Mesothelial cell of epicardium (in vitro differentiated cells): ENCODE measurements at regions not wholly inside any gene's neighbourhood (a gene's known extent, or its start where the extent isn't known, plus 50 kb on each side); places are given as distances from the start of the nearest gene placed in this dataset.
"Not testable (repeated sequence)": the region's sequence is repeated elsewhere in the genome, so short reads cannot be mapped to it uniquely, and the experiment has no call there.

Experiments
- DNase-seq, 2 experiments: peaks; one replicate each; pipeline ENCODE4 v3.0.0; 2021; ENCODE audit warnings: low spot score in 2 of 2; ENCODE audit not compliant: unreplicated experiment in 2 of 2
- H3K27ac Mint-ChIP-seq: 2 replicates; pipeline ENCODE4 v1.8.0; 2021; ENCODE audit warnings: mixed read lengths
- H3K27me3 Mint-ChIP-seq: 2 replicates; pipeline ENCODE4 v1.8.0; 2021; ENCODE audit warnings: low read depth, mixed read lengths
- H3K36me3 Mint-ChIP-seq: 2 replicates; pipeline ENCODE4 v1.8.0; 2021; ENCODE audit warnings: mixed read lengths
- H3K4me1 Mint-ChIP-seq: 2 replicates; pipeline ENCODE4 v1.8.0; 2021; ENCODE audit warnings: mixed read lengths
- H3K4me3 Mint-ChIP-seq: 2 replicates; pipeline ENCODE4 v1.8.0; 2021; ENCODE audit warnings: mild to moderate bottlenecking, moderate library complexity, mixed read lengths
- H3K9me3 Mint-ChIP-seq: 2 replicates; pipeline ENCODE4 v1.8.0; 2021; ENCODE audit warnings: mixed read lengths
- CTCF ChIP-seq: fragments of 200-600 bp; sonication (generic); IDR thresholded peaks from one replicate; pipeline ENCODE4 v1.5.0; 2021; ENCODE audit warnings: antibody characterized with exemption; ENCODE audit not compliant: unreplicated experiment

DNA sequence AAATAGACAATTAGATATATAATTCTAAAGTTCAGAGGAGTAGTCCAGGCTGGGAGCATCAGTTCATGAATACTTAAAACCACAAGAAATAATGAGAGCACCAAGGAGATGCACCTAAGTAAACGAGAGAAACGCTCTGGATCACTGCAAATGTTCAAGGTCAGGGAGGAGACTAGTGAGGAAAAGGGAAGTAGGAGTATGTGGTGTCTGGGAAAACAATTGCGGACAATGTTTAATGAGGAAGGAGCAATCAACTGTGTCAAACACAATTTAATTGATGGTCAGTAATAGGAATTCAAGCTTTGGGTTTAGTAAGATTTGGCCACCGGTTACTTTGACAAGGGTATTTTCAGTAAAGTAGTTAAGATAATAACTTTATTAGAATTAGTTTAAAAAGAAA, 652.2 kb downstream of the DACH1 start:
- Mint-ChIP-seq H3K36me3 (no peaks in the 10 kb centered on the region), H3K4me3 (no peak overlapping the region), H3K27ac (no peak overlapping the region), H3K27me3 (peaks cover 2% of the 10 kb centered on the region), H3K9me3 (no peaks in the 10 kb centered on the region), H3K4me1 (peaks cover 3% of the 10 kb centered on the region)
- no peak for DNase-seq
- no peak for TF ChIP-seq CTCF

DNA sequence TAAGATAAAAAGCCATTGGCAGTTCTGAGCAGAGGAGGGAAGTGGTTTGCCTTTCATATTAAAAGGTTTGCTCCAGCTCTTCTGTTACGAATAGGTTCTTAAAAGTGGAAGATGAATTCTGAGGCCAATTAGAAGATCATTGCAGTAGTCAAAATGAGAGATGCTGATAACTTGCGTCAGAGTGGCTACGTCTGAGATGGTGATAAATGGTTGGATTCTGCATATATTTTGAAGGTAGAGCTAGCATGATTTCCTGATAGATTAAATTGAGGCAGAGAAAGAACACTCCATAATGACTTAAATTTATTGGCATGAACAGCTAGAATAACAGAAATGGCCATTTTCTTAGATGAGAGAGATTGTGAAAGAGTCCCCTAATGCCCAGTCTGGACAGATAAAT, 652.6 kb downstream of the DACH1 start:
- Mint-ChIP-seq H3K27me3 (peaks cover 2% of the 10 kb centered on the region), H3K36me3 (no peaks in the 10 kb centered on the region), H3K4me3 (no peak overlapping the region), H3K9me3 (no peaks in the 10 kb centered on the region), H3K4me1 (peaks cover 2% of the 10 kb centered on the region), H3K27ac (no peak overlapping the region)
- DNase-seq, result no peak
- no peak for TF ChIP-seq CTCF

GRCh38 chr13:71213252-71213821, 653.7 kb downstream of the DACH1 start:
- Mint-ChIP-seq H3K36me3 (no peaks in the 10 kb centered on the region), H3K4me3 (no peak overlapping the region), H3K27me3 (peaks cover 2% of the 10 kb centered on the region), H3K9me3 (peaks cover 3% of the 10 kb centered on the region), H3K4me1 (peaks cover 2% of the 10 kb centered on the region), H3K27ac (no peak overlapping the region)
- TF ChIP-seq CTCF, result no peak
- no peak for DNase-seq

GRCh38 chr13:71210861-71211260, 656.1 kb downstream of the DACH1 start:
- Mint-ChIP-seq H3K36me3 (no peaks in the 10 kb centered on the region), H3K4me3 (no peak overlapping the region), H3K27ac (no peak overlapping the region), H3K9me3 (peaks cover 16% of the 10 kb centered on the region), H3K27me3 (peaks cover 2% of the 10 kb centered on the region), H3K4me1 (peaks cover 2% of the 10 kb centered on the region)
- DNase-seq, result no peak
- no peak for TF ChIP-seq CTCF

DNA sequence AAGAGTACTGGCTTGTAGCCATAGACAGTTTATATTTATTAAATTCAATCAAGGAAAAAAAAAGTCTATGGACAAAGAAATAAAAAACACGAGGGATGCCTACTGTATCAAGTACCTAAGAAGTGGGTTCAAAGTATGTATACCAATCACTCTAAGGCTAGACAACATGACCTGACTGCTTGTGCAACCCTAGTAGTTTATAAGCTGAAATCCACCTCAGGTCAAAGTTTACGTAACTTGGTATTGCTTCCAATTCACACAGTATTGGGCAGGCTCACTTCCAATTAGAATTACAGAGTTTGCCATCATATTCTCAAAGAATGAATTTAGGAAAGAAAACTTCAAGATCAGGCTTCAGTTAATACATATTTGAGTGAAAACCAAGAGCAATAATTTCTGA, 657.8 kb downstream of the DACH1 start:
- H3K27ac Mint-ChIP-seq, result no peak overlapping the region
- TF ChIP-seq CTCF, result no peak
- no peaks in the 10 kb centered on the region for H3K36me3 Mint-ChIP-seq
- no peak overlapping the region for H3K4me3 Mint-ChIP-seq
- H3K27me3 Mint-ChIP-seq, result peaks cover 2% of the 10 kb centered on the region
- peaks cover 17% of the 10 kb centered on the region for H3K9me3 Mint-ChIP-seq
- peaks cover 2% of the 10 kb centered on the region for H3K4me1 Mint-ChIP-seq
- no peak for DNase-seq

- H3K9me3 Mint-ChIP-seq, result peaks cover 24% of the 10 kb centered on the region
- H3K27ac Mint-ChIP-seq, H3K27me3 Mint-ChIP-seq, H3K4me3 Mint-ChIP-seq, H3K36me3 Mint-ChIP-seq, H3K4me1 Mint-ChIP-seq, DNase-seq: not testable (repeated sequence)
Measured at GRCh38 chr13:71184583-71184982, 682.4 kb downstream of the DACH1 start.

- not testable (repeated sequence) for H3K36me3 Mint-ChIP-seq, H3K4me1 Mint-ChIP-seq, DNase-seq, H3K27me3 Mint-ChIP-seq, H3K27ac Mint-ChIP-seq, H3K4me3 Mint-ChIP-seq
- peaks cover 27% of the 10 kb centered on the region for H3K9me3 Mint-ChIP-seq
Measured at GRCh38 chr13:71183352-71183751, 683.7 kb downstream of the DACH1 start.
